Mononuclear cell (primary cell): ENCODE measurements at regions not wholly inside any gene's neighbourhood (a gene's known extent, or its start where the extent isn't known, plus 50 kb on each side); places are given as distances from the start of the nearest gene placed in this dataset.

ENCODE experiments used
- H3K27me3 ChIP-seq: 2 replicates; pipeline ENCODE4 v1.6.0; 2011; ENCODE audit warnings: low read length, control low read depth; ENCODE audit not compliant: insufficient read depth
- H3K4me1 ChIP-seq: 2 replicates; pipeline ENCODE4 v1.5.1; 2011; ENCODE audit warnings: mild to moderate bottlenecking, low read length, control low read depth; ENCODE audit not compliant: insufficient read depth
- H3K4me3 ChIP-seq: 2 replicates; pipeline ENCODE4 v1.5.1; 2011; ENCODE audit warnings: mild to moderate bottlenecking, low read length, moderate library complexity
- H3K9me3 ChIP-seq: 2 replicates; pipeline ENCODE4 v1.5.1; 2011; ENCODE audit warnings: low read depth, mild to moderate bottlenecking, control low read depth, low read length

DNA sequence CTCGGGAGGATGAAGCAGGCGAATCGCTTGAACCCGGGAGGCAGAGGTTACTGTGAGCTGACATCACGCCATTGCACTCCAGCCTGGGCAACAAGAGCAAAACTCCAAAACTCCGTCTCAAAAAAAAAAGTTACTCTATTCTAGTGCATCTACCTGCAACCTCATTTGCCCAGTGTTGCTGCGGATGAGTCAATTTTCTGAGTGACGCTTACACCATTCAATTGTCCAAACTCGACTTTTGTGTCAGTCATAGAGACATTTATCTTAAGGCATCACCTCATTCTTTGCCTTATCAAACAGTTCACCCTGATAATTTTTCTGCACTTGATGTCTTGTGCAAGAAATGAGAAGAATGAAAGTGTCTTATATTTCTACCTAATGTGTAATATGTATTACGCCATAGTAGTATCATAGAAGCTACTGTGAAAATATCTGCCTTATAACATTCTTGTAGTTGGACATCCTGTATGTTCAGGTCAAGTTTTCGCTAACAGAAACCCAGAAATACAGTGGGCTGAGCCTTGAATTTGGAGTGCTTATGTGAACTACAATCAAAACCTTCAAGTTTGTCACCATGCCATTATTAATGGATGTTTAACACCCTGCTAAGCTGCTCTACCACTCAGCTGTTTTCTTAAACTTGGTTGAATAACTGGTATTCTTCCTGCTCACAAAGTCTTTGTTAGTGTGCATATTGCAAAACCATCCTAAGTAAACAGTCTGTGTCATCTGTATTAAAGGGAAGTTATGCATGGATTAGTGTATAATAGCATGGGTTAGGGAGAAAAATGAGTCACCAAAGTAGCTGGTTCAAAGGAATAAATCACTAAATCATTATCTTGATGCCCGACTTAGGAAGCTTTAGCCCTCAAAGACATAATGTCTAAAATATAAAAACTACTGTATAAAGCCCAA is 531.0 kb upstream of the NR2F2 start:
- Histone ChIP-seq H3K4me3 (no peak overlapping the region), H3K9me3 (no peaks in the 10 kb centered on the region), H3K27me3 (no peaks in the 10 kb centered on the region), H3K4me1 (no peaks in the 10 kb centered on the region)

DNA sequence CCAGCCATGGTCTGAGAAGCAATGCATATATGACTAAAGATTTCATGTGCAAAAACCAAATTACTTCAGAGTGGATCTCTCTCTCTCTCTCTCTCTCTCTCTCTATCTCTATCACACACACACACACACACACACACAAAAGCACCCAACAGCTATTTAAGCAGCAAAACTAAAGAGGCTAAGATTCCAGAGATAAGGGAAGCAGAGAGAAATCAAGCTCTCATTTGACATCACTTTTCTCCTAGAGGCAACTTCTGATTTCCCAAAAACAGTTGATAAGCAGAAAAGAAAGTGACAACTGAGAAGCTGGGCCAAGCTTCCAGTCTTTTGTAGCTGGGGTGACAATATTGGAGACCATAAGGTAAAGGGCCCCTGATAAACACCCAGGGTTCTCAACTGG is 526.0 kb upstream of the NR2F2 start:
- Histone ChIP-seq H3K4me1 (no peaks in the 10 kb centered on the region), H3K4me3 (no peak overlapping the region), H3K27me3 (no peaks in the 10 kb centered on the region), H3K9me3 (no peaks in the 10 kb centered on the region)

DNA sequence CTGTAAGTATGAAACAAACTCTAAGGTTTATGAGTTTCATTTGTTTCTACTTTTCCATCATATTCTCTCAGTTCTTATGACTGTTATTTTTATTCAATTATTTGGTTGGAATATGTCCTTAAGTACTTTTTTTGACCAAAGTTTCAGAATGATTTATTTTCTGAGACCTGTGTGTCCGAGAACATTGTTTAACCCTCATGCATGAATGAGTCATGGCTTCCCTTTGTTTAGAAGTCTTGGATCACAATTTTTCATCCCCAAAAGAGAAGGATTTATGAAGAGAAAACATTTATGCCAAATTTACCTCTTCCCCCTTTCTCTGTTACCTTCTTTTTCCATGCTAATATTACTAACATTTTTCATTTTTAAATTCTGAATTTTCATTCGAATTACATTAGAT is 518.0 kb upstream of the NR2F2 start:
- Histone ChIP-seq H3K4me3 (no peak overlapping the region), H3K9me3 (no peaks in the 10 kb centered on the region), H3K27me3 (no peaks in the 10 kb centered on the region), H3K4me1 (no peaks in the 10 kb centered on the region)

DNA sequence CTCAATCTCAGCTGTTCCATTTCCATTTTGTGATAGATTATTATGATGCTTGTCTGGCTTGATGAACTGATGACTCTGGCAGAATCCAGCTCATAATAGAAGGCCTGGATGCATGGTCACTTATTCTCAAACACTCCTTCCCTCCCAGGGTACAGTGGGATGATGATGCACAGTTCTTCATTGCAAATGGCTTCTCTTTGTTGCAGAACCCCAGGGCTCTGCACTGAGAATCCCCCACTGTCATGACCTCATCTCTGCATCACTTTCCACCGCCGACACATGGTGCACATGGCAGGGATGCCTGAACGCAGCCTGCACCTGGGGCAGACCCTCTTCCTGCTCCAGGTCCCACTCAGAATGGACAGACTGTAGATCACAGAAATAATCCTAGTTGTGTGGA is 515.6 kb upstream of the NR2F2 start:
- no peaks in the 10 kb centered on the region for H3K27me3 ChIP-seq
- H3K9me3 ChIP-seq, result no peaks in the 10 kb centered on the region
- H3K4me3 ChIP-seq, result no peak overlapping the region
- H3K4me1 ChIP-seq, result no peaks in the 10 kb centered on the region

DNA sequence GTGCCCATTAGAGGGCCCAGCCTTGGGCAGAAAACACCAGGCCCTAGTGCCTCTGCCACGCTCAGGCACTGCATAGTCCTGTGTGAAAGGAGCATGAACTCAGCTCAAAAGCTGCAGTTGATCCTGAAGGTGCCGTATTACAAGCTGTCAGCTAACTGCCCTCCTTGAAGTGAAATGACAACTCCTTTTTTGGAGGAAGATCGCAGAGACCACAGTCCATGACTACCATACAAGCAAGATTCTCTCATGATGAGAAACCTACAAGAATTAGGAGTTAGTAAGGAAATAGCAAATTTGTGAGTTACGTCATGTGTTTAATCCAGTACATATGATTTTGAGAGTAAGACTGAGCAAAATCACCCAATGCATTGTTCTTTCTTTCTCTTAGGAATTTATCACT is 513.9 kb upstream of the NR2F2 start:
- Histone ChIP-seq H3K9me3 (no peaks in the 10 kb centered on the region), H3K27me3 (no peaks in the 10 kb centered on the region), H3K4me1 (no peaks in the 10 kb centered on the region), H3K4me3 (no peak overlapping the region)

DNA sequence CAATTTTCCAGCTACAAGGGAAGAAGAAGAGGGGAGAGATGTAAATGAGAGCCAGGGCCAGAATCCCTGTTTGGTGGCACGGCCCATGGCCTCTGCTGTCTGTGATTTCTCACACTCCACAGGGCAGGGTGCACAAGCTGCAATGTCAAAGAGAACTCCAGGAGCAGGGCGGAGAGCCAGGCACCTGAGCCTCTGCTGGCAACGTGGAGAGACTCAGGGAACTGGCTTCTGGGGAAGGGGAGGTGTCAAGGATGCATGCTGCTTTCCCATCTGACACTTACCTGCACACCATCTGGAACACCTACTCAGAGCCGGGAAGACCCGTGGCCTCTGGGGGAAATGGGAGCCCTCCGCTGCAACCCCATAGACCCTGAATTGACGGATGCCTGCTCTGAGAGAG is 507.5 kb upstream of the NR2F2 start:
- H3K4me3 ChIP-seq, result no peak overlapping the region
- no peaks in the 10 kb centered on the region for H3K9me3 ChIP-seq
- no peaks in the 10 kb centered on the region for H3K4me1 ChIP-seq
- no peaks in the 10 kb centered on the region for H3K27me3 ChIP-seq

DNA sequence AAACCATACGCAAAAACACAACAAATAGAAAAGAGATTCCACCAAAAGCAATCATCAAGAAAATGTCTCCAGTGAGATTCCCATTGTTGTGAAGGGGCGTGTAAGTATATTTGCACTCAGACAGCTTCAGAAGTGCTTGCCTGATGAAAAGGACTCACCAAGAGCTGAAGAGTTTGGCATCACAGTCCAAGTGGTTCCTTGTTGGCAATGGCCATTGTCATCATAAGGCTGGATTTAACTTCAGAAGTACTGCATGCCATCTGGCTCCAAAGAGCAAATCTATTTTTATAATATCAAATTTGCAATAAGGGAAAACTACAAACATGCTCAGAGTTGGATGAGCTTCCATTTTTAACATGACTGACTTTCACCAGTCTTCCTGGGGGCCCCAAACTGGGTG is 505.3 kb upstream of the NR2F2 start:
- no peaks in the 10 kb centered on the region for H3K27me3 ChIP-seq
- no peaks in the 10 kb centered on the region for H3K4me1 ChIP-seq
- H3K9me3 ChIP-seq, result no peaks in the 10 kb centered on the region
- H3K4me3 ChIP-seq, result no peak overlapping the region

DNA sequence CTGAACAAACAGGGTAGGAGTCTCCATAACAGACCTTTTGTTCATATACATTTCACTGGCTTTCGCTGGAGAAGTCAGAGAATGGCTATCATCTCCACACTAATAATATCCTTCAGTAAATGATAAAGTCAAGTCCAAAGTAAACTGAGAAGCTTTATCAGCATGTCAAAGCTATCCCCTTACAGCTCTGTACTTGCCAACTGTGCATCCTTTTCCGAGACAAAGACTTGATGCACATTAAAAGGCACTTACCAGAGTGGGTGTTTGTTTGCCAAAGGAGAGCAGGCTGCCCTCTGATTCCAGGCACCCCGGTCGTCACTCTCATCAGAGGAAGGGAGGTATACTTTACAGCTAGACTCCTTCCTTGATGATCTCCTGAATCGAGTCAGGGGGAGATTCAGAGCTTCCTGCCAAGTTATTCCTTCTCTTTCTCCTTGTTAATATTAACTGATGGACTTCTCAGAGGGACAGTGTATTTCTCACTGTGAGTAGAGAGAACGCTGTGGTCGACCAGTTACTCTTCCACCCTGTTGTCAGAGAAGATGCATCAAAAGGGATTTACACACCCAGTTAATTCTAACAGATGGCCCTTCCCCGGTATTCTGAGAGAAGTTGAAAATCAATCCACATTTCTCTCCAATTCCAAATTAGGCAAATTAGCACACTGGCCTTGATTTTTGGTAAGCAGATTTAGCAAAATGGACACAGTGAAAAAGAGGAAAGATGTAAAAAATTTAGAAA is 504.7 kb upstream of the NR2F2 start:
- Histone ChIP-seq H3K4me3 (no peak overlapping the region), H3K4me1 (no peaks in the 10 kb centered on the region), H3K9me3 (no peaks in the 10 kb centered on the region), H3K27me3 (no peaks in the 10 kb centered on the region)

DNA sequence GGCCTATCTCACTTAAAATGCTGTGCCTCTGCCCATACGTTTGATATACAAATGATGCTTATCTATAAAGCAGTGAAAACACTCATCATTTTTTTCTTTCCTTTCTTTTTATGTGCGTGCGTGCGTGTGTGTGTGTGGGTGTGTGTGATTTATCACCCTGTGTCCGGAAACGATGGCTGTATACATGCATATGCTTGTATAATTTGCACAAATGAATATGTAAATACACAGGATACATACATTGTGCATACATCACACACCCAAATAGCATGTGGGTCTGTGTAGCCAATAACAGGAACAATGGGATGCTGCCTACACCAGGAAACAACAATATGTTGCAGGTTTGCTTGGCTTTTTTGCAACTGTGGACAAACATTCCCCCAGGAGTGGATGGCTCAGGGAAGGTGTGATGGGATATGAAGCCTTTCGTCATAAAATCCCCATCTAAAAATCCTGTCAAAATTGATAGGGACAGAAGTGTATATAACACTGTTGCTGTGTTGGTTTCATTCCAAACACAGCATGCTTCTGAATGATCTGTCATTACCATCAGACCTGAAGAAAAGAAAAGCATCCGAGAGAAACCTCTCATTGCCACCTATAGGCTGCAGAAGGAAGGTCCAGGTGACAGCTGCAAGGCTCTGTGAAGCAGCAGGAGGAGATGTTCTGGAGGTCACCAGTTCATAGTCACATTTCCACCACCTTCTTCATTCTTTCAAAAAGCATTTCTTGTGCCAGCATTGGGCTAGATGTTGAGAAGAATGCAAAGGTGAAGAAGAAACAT is 503.9 kb upstream of the NR2F2 start:
- H3K27me3 ChIP-seq, result no peaks in the 10 kb centered on the region
- no peak overlapping the region for H3K4me3 ChIP-seq
- H3K4me1 ChIP-seq, result no peaks in the 10 kb centered on the region
- no peaks in the 10 kb centered on the region for H3K9me3 ChIP-seq

DNA sequence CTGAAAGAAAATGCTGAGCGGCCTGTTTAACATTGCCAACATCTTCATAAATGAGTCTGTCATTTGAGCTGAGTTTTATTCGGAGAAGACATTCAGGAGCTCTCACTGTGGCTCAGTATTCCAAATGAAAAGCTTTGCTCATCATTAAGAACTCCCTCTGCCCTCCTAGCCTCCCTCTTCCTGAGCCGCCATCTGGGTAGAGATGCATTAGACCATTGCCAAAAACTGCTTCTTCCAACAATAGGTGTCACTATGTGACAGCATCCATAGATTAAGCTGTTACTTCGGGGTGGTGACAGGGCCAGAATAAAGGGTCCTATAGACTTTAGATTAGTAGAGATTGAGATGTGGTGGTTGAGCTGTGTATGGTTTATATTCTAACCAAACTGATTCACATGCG is 501.4 kb upstream of the NR2F2 start:
- Histone ChIP-seq H3K4me3 (no peak overlapping the region), H3K27me3 (no peaks in the 10 kb centered on the region), H3K4me1 (no peaks in the 10 kb centered on the region), H3K9me3 (no peaks in the 10 kb centered on the region)

DNA sequence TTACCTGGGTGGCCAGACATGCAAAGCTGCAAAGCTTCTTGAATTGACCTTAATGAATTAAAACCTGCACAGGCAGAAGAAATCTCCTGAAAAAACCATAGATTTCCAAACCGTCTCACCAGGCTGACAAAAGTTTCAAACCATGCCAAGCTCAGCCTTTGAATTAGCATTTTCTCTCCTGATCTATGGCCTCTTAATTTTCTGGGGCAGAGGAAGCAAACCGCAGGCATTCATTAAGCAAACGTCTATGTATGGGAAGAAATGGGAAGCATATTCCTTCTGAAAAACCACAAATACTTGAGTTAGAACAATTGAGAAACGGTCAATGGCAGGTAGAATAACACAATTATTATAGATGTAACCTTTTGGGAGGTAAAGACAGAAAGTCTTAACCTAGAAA is 500.2 kb upstream of the NR2F2 start:
- Histone ChIP-seq H3K4me3 (no peak overlapping the region), H3K9me3 (no peaks in the 10 kb centered on the region), H3K4me1 (no peaks in the 10 kb centered on the region), H3K27me3 (no peaks in the 10 kb centered on the region)

DNA sequence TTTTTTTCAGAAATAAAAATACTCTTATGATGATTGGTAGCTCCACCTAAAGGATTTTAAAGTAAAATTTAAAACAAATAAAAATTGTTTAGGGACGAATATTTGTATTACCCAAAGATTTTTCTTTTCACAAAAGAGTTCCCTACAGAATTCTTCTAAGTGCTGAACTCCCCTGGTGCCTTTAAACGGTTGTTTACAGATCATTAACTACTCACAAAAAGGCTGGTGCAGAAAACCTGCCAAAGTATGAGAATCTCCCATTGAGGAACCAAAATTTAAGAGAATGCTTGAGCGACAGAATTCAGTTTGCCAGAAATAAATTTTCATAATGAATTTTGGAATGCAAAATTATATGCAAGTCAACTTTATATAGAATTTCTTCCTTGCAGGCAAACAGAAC is 497.8 kb upstream of the NR2F2 start:
- no peaks in the 10 kb centered on the region for H3K9me3 ChIP-seq
- H3K4me1 ChIP-seq, result no peaks in the 10 kb centered on the region
- H3K4me3 ChIP-seq, result no peak overlapping the region
- no peaks in the 10 kb centered on the region for H3K27me3 ChIP-seq

DNA sequence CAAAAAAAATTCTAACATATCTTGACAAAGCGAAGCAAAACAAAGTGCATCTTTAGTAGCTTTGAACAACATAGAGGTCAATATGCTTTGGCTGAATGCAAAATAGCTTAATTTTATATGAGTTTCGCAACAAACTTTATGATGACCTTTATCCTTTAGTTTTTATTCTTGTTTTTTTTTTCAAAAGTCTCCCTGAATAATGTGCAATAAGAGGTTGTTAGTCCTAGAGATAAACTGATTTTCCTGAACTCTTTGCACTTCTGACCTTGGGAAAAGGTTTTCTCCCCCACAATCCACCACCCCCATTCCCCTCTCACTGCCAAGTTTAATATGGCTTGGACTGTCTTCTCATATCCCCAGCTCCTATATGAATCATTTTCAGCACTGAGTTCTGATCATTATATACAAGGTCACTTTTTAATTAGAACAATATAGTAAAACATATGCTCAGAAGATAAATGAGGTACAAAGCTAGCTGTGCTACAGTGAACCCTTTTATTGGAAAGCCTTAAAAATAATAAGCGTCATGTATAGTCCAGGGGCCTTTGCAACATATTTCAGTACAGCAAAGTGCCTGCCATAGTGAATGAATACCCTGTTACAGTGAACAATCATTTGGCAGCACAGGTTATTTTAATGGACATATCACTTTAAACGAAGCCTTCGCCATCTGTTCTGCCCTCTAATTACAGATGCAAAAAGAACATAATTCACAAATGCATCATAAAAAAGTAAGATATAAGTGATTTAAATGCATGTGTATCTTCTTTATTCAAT is 496.3 kb upstream of the NR2F2 start:
- Histone ChIP-seq H3K4me1 (no peaks in the 10 kb centered on the region), H3K9me3 (no peaks in the 10 kb centered on the region), H3K4me3 (no peak overlapping the region), H3K27me3 (no peaks in the 10 kb centered on the region)

DNA sequence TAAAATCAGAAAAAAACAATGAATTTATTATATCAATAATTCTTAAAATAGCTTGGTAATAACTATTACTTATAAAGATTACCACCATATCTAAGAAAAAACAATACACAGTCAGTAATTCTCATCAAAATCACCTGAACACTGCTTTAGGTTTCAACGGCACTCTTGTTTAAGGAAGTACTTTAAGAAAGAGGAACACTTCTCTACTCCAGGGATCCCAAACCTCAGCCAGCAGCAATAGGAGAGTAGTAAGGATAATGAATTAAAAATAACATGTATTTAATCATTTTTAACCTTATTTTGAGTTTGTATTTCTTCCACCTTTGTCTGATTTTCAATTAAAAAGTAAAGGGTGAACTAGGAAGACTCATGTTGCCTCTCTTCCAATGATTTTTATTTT is 494.0 kb upstream of the NR2F2 start:
- Histone ChIP-seq H3K4me1 (peaks cover 9% of the 10 kb centered on the region), H3K27me3 (no peaks in the 10 kb centered on the region), H3K9me3 (no peaks in the 10 kb centered on the region), H3K4me3 (no peak overlapping the region)
